ENCODE measurements at regions not wholly inside any gene's neighbourhood (a gene's known extent, or its start where the extent isn't known, plus 50 kb on each side); places are given as distances from the start of the nearest gene placed in this dataset.

GRCh38 chr6:6412700-6413099, 92.2 kb upstream of the F13A1 start:
- TF ChIP-seq, protein P1, sequence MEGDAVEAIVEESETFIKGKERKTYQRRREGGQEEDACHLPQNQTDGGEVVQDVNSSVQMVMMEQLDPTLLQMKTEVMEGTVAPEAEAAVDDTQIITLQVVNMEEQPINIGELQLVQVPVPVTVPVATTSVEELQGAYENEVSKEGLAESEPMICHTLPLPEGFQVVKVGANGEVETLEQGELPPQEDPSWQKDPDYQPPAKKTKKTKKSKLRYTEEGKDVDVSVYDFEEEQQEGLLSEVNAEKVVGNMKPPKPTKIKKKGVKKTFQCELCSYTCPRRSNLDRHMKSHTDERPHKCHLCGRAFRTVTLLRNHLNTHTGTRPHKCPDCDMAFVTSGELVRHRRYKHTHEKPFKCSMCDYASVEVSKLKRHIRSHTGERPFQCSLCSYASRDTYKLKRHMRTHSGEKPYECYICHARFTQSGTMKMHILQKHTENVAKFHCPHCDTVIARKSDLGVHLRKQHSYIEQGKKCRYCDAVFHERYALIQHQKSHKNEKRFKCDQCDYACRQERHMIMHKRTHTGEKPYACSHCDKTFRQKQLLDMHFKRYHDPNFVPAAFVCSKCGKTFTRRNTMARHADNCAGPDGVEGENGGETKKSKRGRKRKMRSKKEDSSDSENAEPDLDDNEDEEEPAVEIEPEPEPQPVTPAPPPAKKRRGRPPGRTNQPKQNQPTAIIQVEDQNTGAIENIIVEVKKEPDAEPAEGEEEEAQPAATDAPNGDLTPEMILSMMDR (IDR thresholded peaks at IDR 0.05) = no peak
- TF ChIP-seq POLR2AphosphoS5 (IDR thresholded peaks at IDR 0.05) = no peak
- no peak for TF ChIP-seq EP300 (IDR thresholded peaks at IDR 0.05)
